Stimulated activated naive CD8-positive, alpha-beta T cell treated with anti-CD3 and anti-CD28 coated beads, Interleukin-15, amount 100 ng/mL, for 72 hours (primary cell): ENCODE measurements at regions not wholly inside any gene's neighbourhood (a gene's known extent, or its start where the extent isn't known, plus 50 kb on each side); places are given as distances from the start of the nearest gene placed in this dataset.

ENCODE experiments used
- ATAC-seq: fragments of 150-1000 bp; cut with Tn5 transposase; 2 replicates; pipeline ENCODE4 v1.10.0; 2021; ENCODE audit warnings: mild to moderate bottlenecking, moderate library complexity
- DNase-seq, 2 donors: peaks; one replicate each; pipeline ENCODE4 v3.0.0; 2021 to 2022
- H3K27ac Mint-ChIP-seq, 2 donors: one replicate each; pipeline ENCODE4 v1.8.0; 2022; ENCODE audit warnings: mild to moderate bottlenecking in 2 of 2, mixed read lengths in 2 of 2, moderate library complexity in 2 of 2
- H3K27me3 Mint-ChIP-seq: one replicate; pipeline ENCODE4 v1.8.0; 2022; ENCODE audit warnings: mixed read lengths
- H3K4me1 Mint-ChIP-seq: one replicate; pipeline ENCODE4 v1.8.0; 2022; ENCODE audit warnings: mild to moderate bottlenecking, mixed read lengths
- H3K4me3 Mint-ChIP-seq, 2 donors: one replicate each; pipeline ENCODE4 v1.8.0; 2022; ENCODE audit warnings: mild to moderate bottlenecking in 2 of 2, mixed read lengths in 2 of 2, moderate library complexity in 1 of 2
- H3K9me3 Mint-ChIP-seq, 2 donors: one replicate each; pipeline ENCODE4 v1.8.0; 2022; ENCODE audit warnings: mixed read lengths in 2 of 2

DNA sequence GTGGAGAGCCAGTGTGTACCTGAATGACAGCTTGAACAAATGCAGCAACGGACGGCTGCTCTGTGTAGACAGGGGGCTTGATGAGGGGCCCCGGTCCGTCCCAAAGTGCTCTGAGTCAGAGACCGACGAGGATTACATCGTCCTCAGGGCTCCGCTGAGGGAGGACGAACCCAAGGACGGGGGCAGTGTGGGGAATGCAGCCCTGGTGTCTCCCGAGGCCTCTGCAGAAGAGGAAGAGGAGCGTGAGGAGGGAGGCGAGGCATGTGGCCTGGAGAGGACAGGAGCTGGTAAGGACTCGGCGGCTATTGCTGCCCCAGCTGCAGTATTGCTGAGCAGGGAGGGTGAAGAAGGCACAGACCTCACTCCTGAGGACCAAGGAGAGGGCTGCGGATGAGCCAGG lies 54.4 kb upstream of the WNT7A start:
- H3K9me3 Mint-ChIP-seq: peaks cover 8 to 17% of the 10 kb centered on the region in 2 donors

GRCh38 chr3:13932578-13933295 lies 52.9 kb upstream of the WNT7A start:
- Mint-ChIP-seq H3K27me3 (peaks cover 39% of the 10 kb centered on the region), H3K4me1 (peaks cover 4% of the 10 kb centered on the region), H3K4me3 (peak overlapping the region; percentile 81 to 85), H3K27ac (peak overlapping the region; percentile 24 to 92), H3K9me3 (peaks cover 16 to 25% of the 10 kb centered on the region in 2 donors)
- ATAC-seq: peak; percentile 62
- DNase-seq: peak; percentile 17 to 19

More for the DNA sequence above, 54.4 kb upstream of the WNT7A start:
- ATAC-seq: no peak
- peaks cover 39% of the 10 kb centered on the region for H3K27me3 Mint-ChIP-seq
- peaks cover 4% of the 10 kb centered on the region for H3K4me1 Mint-ChIP-seq
- no peak overlapping the region for H3K27ac Mint-ChIP-seq
- no peak overlapping the region for H3K4me3 Mint-ChIP-seq
- DNase-seq: no peak

DNA sequence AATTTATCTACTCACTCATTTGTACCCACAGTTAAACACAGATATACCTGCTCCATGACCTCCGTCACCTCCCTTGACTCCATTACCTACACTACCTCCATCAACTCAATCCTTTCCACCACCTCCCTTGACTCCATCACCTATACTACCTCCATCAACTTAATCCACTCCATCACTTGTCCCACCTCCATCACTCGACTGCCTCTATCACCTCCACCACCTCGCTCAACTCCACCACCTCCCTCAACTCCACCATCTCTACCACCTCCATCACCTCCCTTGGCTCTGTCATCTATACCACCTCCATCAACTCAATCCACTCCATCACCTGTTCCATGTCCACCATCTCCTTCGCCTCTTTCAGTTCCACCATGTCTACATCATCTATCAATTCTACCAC lies 51.3 kb upstream of the WNT7A start:
- peaks cover 18 to 40% of the 10 kb centered on the region in 2 donors for H3K9me3 Mint-ChIP-seq
- H3K4me1 Mint-ChIP-seq: peaks cover 4% of the 10 kb centered on the region
- H3K27me3 Mint-ChIP-seq: peaks cover 39% of the 10 kb centered on the region
- no peak for DNase-seq
- no peak overlapping the region for H3K27ac Mint-ChIP-seq
- H3K4me3 Mint-ChIP-seq: no peak overlapping the region
- ATAC-seq: no peak
